ENCODE measurements at regions not wholly inside any gene's neighbourhood (a gene's known extent, or its start where the extent isn't known, plus 50 kb on each side); places are given as distances from the start of the nearest gene placed in this dataset.

DNA sequence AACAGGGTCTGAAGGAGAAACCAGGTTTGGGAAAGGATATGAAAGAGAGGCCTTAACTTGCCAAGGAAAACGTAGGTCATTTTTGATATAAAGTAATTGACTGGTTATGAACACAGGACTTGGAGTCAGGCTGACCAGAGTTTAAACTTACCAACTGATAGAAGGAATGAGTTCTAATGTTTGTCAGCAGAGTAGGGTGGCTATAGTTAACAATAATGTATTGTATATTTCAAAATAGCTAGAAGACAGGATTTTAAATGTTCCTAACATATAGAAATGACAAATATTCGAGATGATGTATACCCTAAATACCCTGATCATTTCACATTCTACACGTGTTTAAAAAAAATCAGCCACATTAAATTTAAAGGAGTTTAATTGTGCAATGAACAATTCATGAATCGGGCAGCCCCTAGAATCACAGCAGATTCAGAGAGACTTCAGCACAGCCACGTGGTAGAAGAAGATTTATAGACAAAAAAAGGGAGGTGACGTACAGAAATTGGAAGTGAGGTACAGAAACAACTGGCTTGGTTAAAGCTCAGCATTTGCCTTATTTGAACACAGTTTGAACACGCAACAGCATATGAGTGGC lies 52.5 kb upstream of the PLEKHG7 start:
- DNase-seq (ENCODE audit: low spot score): no peak

DNA sequence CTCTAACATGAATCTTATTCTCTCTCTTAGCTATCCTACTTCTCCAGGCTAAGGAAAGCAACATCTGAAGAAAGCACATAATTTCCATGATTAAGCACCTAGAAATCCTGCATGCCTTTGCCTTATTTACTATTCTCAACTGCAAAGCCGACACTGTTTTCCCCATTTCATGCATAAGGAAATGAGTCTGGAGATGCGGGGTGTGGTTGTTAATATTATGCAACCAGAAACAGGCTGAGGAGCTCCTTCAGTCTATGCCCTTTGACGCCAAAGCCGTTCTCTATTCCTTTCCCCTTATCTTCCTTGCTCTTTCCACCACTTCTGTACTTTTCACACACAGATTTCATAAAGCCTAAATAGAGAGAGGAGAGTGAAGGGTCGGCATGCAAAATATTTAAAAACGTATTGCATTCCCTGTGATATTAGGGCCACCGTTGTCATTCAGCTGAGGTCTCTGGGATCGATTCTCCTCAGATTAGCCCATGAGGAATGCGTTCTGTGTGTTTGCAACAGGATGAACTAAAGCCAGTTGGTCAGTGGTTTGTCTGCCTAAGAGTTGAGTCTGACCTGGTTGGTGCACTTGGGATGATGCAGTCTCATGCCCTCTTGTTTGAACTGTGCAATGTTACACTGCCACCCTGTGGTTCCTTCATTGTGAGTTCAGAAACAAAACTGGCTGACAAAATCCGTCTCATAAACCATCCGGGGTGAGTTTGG lies 53.1 kb upstream of the PLEKHG7 start:
- DNase-seq (ENCODE audit: low spot score): peak; percentile 80

DNA sequence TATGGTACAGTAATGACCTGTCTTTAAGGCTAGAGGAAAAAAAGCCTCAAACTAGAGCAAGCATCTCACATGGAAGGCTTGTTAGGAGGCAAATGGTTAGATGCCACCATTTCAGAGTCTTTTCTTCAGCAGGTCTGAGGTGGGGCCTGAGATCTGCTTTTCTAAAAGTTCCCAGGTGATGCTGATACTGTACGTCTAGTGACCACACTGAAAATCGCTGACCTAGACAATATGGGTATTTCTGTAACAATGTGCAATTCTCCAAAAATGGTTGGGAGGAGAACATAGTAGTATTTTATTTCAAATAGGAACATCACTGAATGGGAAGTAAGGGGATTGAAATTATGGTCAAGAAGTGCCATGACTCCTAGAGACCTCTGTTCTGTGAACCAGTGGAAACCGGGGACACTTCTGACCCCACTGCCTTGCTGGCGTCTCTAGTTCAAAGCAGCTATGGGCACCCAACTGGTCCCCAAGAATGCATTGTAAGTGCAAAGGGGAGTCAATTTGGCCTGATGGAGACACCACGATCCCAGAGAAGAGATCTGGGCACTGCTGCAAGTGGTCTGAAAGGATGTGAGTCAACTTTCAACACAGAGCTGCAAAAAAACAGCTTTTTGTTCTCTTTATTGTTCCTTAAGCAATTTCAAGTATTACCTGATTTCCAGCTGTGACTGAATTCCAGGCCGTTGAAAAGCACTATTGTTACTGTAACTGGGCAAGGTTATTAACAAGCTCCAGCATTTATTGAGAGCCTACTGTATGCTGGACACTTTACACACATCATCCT lies 54.4 kb upstream of the PLEKHG7 start:
- DNase-seq (ENCODE audit: low spot score): no peak

DNA sequence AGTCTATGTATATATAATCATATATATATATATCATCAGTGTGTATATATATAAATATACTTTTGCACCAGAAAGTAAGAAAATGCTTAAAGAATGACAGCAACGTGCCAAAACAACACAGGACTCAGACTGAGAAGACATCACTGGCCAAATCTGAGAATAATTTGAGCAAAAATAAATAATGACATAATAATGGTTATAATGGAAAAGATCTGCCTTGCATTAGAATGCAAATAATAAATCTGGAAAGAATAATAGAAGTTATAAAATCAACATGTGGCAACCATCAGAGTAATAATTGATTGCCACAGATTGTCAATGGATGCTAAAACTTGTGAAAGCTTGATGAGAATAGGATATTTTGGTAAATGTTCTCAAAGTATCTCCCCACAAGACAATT lies 61.5 kb upstream of the PLEKHG7 start:
- no peak for DNase-seq (ENCODE audit: low spot score)

DNA sequence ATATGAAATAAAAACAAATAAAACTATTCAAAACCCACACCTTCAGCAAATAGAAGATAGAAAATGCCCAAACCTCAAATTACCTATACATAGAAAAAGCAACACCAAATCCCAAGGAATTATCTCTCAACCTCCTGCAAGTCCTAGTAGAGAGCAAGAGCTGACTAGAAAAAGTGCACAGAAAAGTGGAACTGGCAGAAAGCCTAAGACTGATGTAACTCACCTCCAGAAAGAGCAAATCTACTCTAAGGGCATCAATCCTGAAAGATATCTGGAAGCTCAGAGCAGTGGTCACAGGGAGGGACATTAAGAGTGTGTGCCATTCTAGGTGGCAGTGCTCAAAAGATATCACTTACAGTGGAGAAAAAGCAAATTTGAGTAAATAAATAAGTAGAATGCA lies 62.1 kb upstream of the PLEKHG7 start:
- DNase-seq (ENCODE audit: low spot score): no peak

DNA sequence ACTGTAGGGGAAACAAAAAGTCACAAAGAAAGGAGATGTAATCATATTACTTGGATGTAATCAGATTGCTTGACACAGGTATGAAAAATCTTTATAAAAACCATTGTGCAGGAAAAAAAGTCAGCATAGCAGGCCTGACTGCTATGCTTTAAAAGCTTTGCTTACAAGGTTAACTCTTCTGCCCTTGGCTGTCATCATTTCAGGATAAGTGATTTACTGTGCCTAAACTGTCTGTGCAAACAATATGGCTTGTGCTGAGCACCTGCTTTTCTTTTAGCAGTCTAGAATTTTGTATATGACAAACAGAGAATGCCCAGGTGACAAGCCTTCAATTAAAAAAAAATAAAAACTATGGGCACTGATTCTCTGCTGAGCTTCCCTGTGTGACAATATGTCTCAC lies 63.8 kb upstream of the PLEKHG7 start:
- DNase-seq (ENCODE audit: low spot score): no peak

DNA sequence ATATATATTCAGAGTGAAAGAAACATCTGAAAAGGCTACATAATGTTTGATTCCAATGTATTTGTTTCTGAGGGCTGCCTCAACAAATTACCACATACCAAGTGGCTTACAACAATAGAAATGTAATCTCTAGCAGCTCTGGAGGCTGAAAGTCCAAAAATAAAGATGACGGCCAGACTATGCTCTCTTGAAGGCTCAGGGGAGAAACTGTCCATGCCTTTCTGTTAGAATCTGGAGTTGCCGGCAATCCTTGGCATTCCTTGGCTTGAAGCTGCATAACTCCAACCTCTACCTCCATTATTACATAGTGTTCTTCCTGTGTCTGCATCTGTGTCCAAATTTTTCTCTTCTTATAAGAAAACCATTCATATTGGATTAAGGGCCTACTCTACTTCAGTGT lies 68.1 kb upstream of the PLEKHG7 start:
- DNase-seq (ENCODE audit: low spot score): no peak

DNA sequence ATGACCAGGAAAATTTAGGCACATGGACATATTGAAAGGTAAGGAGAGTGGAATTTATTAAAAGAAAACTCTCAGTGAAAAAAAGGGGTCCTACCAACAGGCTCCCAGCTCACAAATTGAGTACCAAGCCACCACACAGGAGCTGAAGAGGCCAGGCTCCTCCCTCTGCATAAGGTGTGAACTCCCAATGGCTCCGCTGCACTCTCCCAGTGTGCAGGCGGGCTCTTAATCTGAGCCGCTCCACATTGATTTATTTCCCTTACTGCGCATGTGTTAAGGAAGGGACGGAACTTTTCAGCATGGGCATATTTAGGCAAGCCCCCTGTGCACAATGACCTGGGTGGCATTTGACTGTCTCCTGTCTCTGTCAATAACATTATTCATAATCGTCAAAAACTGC lies 68.6 kb upstream of the PLEKHG7 start:
- DNase-seq (ENCODE audit: low spot score): no peak

DNA sequence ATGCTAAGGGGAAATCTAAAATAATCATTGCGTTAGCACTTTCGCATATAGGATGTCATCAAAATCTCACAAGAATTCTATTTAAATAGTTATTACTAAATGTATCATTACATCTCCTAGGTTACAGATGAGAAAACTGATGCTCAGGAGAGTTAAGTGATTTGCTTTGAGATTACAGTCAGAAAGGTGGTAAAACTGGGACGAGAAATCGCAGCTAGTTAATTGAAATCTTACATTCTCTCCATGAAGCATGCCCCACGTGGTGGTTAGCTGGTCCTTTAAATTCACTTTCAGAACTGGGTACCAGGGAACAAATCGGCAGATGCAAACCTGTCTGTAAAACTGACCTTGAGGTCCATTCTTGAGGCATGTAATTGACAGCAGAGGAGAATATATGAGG lies 71.8 kb upstream of the PLEKHG7 start:
- no peak for DNase-seq (ENCODE audit: low spot score)

DNA sequence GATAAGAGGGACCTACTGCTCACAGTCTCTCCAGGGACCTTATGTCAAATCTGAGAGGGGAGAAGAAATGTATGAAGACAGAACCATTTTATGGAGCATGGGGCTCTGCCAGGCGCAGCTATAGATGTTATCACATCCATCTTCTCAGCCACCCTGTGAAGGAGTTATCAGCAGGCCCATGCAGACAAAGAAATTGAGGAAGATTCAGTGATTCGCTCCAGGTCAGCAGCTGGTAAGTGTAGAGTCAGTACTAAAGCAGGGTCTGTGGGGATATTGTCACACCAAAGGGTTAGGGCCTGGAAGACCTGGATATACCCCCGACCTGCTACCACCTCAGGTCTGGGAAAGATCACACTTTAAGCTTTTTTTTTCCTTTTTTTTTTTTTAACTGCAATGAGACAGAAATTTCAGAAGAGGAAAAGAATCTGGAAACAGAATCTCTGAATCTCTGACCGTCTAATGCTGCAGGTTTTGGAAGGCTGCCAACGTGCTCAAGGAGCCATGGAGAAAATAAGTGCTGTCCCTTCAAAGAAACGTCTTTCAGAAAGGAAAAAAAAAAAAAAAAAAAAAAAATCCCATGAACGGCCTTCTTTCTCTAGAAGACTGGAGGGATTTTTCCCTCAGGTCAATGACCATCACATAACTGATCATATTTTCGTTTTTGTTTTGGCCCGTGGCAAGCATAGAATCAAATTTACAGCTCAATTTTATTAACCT lies 73.3 kb upstream of the PLEKHG7 start:
- DNase-seq (ENCODE audit: low spot score): no peak

DNA sequence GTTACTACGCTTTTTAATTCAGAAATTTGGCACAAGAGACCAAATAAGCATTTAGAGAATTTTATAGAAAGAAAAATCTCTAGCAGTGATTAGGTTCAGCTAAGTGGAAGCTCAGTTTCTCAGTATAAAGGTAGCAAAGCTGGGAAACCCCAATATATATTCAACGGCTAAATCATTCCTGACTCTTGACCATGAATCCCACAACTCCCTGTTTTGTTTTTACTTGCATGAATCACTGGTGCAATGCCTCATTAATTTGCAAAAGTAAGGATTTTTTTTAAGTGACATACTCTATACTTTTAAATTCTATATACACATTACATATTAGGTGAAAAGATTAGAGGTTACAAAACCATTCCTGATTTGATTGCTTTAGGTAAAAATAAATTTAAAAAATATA lies 74.3 kb upstream of the PLEKHG7 start:
- DNase-seq (ENCODE audit: low spot score): no peak

DNA sequence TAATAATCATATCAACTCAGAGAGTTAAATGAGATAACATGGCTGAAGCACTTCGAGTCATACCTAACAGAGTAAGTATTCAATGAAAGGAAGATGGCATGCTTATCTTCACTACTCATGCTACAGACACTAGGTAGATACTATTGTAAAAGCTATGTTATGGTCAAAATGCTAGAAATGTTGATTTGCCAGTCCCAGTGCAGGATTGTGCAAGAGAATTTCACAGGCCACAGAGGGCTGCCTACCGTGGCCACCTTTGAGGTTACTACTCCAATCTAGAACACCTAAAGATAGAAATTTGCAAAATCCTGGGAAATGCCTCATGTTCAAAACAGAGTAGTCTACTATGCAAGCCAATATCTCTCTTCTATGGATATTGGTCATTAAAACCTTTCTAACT lies 75.3 kb upstream of the PLEKHG7 start:
- no peak for DNase-seq (ENCODE audit: low spot score)

DNA sequence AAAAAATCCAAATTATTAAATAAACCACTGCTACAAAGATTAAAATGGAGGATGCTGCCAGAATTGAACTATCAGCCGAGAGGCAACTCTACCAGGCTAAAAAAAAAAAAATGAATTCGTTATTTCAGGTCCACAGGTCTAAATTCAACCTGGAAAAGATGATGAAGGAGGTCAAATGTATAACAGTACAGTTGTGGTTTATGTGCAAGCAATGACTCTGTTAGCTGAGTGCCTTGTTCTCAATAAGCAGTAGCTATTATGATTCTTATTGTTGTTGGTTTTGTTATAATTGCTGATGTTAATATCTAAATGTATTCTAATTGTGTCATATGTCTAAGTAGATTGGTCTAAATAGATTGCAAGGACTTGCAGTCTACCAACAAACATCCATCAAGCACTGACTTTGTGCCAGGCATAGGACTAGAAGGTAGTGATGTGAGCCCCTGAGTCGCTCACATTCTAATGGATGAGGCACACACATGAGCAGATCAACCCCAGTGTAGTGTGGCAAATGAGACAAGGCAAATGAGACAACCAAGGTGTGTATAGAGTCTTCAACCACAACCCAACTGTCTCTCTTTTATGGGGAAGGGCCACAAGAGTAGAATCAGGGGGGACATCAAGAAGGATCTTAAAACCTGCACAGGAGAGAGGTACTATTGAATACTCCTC lies 77.0 kb upstream of the PLEKHG7 start:
- DNase-seq (ENCODE audit: low spot score): no peak

DNA sequence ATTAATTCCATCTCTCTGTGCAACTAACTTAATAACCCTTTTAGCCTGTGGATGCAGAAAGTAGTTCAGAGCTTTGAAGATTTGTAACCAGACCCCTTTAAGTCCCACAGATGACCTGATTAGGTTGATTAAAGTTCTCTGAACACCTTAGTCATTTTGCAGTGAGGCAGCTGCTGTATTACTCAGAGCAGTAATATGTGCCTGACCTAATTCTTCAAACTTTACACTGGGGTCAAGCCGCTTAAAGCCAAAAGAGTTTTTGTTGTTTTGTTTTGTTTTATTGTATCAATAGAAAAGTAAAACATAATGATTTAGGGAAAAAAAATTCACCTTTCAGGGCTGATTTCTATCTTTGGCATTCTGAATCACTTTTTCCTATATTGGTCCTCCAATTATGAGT lies 78.6 kb upstream of the PLEKHG7 start:
- DNase-seq (ENCODE audit: low spot score): peak; percentile 61

DNA sequence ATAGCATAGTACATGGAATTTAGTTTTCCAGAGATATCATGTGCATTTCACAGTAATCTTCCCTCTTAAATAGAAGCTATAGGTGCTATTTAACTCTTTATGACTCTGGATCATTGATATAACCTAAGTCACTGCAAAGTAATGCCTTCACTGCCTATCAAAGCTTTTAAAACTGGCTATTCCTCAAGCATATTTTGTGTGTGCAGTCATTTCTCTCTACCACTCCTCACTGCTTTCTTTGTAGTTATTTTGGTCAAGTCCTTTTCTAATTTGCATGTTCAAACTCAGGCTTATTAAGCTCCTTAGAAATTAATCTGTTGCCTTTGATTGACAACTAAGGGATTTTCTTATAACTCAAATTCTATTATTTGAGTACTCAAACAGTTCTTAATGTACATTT lies 79.4 kb upstream of the PLEKHG7 start:
- DNase-seq (ENCODE audit: low spot score): no peak

DNA sequence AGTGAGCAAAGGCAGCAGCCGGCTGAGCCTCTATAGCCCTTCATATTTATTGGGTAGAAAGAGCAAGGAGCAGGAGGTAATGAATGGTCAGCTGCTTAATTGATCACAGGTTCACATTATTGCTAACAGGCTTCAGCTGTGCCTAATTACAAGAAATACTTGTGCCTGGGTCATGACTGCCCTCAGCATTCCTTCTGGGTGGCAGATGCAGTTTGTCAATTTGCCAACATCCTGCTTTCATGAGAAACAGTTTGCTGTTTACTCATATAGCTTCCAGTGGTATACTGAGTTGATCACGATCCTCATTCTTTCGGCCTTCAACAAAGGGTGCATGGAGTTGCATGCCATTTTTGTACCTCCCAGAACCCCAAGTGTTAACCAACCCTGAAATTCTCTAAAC lies 81.0 kb upstream of the PLEKHG7 start:
- DNase-seq (ENCODE audit: low spot score): no peak

DNA sequence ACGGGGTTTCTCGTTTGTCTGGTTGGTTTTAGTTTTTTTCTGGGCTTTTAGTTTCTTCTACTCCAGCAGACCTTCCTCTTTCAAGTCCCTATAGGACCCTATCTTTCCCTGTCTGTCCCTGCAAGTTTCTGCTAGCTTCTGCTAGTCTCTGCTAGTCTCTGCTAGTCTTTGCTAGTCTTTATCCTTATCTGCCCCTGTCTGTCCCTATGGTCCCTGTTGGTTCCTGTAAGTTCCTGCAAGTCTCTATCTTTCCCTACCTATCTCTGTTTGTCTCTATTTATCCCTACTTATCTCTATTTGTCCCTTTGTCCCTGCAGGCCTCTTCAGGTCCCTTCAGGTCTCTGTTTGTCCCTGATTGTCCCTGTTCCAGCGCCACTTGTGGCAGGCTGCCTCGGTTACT lies 81.5 kb upstream of the PLEKHG7 start:
- DNase-seq (ENCODE audit: low spot score): no peak

DNA sequence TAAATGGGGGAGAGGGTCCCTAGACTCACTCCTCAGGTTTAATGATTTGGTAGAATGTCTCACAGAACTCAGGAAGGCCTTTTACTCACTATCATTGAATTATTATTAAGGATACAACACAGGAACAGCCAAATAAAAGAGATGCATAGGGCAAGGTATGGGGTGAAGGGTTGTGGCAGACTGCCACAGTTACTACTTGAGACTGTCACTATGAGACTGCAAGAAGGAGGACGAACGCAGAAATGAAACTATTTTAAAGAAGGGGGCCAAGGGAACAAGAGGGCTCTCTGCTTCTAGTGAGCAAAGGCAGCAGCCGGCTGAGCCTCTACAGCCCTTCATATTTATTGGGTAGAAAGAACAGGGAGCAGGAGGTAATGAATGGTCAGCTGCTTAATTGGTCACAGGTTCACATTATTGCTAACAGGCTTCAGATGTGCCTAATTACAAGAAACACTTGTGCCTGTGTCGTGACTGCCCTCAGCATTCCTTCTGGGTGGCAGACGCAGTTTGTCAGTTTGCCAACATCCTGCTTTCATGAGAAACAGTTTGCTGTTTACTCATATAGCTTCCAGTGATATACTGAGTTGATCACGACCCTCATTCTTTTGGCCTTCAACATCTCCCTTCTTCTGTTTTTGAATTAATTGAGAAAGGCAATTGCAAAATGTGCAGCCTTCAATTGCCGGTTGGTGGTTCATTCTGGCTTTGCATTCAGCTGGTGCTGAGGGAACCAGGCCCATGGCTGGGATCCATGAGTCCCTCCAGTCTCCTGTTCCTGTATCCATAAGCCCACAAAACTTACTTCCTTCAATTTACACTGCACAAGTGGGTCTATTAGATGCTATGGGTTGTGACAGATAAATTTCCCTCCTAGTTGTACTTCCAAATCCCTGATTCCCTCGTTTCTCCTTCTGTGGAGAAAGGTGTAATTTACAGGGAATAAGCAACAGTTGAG lies 82.8 kb upstream of the PLEKHG7 start:
- no peak for DNase-seq (ENCODE audit: low spot score)

DNA sequence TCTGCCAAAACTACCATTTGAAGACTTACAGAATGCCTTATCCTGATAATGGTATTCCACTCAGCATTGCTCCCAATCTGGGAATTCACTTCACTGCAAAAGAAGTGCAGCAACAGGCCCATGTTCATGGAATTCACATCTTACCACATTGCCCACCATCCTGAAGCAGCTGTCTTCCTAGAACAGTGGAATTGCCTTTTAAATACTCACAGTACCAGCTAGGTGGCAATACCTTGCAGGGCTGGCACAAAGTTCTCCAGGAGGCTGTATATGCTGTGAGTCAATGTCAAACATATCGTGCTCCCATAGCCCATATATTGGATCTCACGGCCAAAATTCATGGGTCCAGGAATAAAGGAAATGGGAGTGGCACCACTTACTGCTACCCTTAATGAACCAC lies 83.8 kb upstream of the PLEKHG7 start:
- DNase-seq (ENCODE audit: low spot score): no peak

DNA sequence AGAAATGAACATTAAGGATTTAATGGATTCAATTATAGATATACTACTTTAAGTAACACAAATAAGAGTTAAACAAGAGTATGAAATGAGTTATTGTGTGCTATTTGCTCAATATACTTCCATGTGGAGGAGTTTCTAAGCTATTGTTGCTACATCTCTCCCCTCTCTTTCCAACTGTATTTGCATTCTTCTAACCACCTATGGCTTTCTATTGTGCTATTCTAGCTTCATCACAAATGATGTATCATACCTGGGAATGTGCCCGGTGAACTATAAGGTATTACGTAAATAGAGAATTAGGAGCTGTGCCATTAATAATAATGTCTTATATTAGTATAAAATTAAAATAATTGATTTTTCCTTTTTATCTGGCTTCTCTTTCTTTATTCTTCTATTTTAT lies 87.1 kb upstream of the PLEKHG7 start:
- DNase-seq (ENCODE audit: low spot score): no peak

DNA sequence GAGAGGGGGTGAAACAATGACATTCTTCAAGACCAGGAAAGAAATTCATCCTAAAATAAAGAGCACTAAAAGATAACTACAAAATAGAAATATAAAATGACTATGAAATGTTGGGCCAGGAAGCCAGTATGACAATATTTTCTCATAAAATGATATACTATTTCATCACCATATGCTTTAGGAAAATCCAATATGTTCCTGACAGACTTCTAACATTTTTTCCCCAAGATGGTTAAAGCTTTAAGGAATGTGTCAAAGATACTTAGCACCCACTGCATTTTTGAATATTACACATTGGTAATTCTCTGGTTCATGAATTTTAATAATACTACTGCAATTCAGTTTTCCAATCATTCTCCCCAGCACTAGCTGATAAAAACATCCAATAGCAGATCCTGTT lies 87.7 kb upstream of the PLEKHG7 start:
- DNase-seq (ENCODE audit: low spot score): no peak
